Activated naive CD4-positive, alpha-beta T cell treated with anti-CD3 and anti-CD28 coated beads, Interleukin-2, amount 50 U/mL, for 72 hours (primary cell): ENCODE measurements at regions not wholly inside any gene's neighbourhood (a gene's known extent, or its start where the extent isn't known, plus 50 kb on each side); places are given as distances from the start of the nearest gene placed in this dataset.

Source experiments
- ATAC-seq, 2 donors: fragments of 150-1000 bp; cut with Tn5 transposase; 2 replicates each; pipeline ENCODE4 v1.10.0; 2021; ENCODE audit warnings: mild to moderate bottlenecking in 2 of 2, moderate library complexity in 2 of 2
- DNase-seq, 2 donors: peaks; one replicate each; pipeline ENCODE4 v3.0.0; 2021 to 2022; ENCODE audit warnings: low spot score in 2 of 2
- H3K27ac Mint-ChIP-seq, 2 donors: one replicate each; pipeline ENCODE4 v1.8.0; 2022; ENCODE audit warnings: mild to moderate bottlenecking in 2 of 2, mixed read lengths in 2 of 2
- H3K36me3 Mint-ChIP-seq, 2 donors: one replicate each; pipeline ENCODE4 v1.8.0; 2022; ENCODE audit warnings: mixed read lengths in 2 of 2
- H3K9me3 Mint-ChIP-seq, 2 donors: one replicate each; pipeline ENCODE4 v1.8.0; 2022; ENCODE audit warnings: mixed read lengths in 2 of 2

DNA sequence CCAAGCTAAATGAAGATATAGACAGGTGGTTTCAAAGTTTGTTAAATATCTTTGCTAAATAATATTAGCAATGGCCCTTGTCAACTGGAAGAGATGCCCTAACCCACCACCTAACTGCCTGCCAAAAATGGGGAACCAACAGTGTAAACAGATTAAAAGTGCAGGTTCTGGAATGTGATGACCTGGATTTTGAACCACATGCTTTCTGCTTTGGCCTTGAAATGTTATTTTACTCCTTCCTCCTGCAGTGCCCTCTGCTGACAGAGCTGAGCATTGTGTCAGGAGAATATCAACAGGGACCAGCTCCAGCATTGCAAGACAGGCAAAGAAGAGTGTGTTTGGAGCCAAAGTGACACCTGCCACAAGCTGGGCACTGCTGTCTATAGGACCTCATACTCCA, 226.6 kb downstream of the MYLK4 start:
- Mint-ChIP-seq H3K36me3 (peaks cover 8 to 20% of the 10 kb centered on the region in 2 donors), H3K9me3 (peaks cover 14 to 31% of the 10 kb centered on the region in 2 donors), H3K27ac (no peak overlapping the region)
- no peak for ATAC-seq
- no peak for DNase-seq

DNA sequence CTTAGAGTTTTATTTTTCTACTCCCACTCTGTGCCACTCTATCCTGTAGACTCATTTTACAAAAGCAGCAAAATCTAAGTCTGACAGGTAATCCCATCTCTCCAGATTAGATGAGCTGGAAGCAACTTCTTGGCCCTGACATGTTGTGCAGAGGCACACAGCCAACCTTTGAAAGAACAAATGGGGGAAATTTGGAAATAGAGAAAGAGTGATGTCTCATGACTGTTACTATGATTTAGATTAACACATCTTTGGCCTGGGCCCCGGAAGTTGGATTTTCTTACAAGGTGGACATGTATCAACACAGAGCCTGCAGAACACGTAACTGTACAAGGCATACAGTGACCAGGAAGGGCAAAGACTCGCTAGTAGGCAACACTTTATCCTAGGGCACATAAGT, 227.7 kb downstream of the MYLK4 start:
- Mint-ChIP-seq H3K27ac (no peak overlapping the region), H3K36me3 (peaks cover 8 to 20% of the 10 kb centered on the region in 2 donors), H3K9me3 (peaks cover 14 to 31% of the 10 kb centered on the region in 2 donors)
- DNase-seq (no peak), ATAC-seq (no peak)

DNA sequence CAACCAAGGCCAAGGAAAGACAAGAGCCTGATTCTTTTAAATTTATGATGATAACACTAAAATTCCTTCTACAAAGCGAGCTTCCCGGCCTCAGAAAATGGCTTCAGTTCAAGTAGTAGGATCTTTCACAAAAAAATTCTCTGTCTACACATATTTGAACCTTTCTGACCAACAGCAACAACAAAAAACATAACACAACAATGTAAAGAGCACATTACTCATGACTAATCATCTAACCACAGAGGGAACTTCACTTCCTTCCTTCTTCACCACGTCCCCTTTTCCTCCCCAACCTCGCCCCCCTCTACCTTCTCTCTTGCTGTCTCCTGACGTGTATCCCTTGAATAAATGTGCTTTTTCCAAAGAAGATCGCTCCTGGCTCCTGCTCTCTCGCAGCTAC, 228.2 kb downstream of the MYLK4 start:
- Mint-ChIP-seq H3K9me3 (peaks cover 14 to 31% of the 10 kb centered on the region in 2 donors), H3K27ac (no peak overlapping the region), H3K36me3 (peaks cover 8 to 20% of the 10 kb centered on the region in 2 donors)
- ATAC-seq (no peak), DNase-seq (no peak)

DNA sequence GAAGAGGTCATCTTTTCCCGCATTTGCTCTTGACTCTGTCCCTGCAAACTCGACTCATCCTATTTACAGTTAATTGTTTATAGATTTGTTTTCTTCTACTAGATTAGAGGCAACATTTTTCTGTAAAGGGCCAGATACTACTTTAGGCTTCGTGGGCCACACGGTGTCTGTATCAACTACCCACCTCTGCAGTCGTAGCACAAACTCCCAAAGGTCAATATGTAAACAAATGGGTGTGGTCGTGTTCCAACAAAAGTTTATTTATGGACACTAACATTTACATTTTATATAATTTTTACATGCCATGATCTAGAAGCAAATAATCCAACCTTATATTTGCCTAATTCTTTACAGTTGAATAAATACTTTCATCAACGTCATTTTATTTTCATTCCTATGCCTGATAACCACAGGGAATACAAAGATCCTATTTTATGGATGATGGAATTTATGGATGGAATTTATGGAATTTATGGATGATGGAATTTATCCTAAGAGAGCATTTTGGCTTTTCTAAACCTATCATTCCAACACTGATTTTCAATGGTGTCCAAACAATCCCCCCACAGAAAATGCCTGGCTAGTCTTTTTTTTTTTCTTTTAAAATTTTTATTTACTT, 232.8 kb downstream of the MYLK4 start:
- ATAC-seq: no peak
- peaks cover 7 to 18% of the 10 kb centered on the region in 2 donors for H3K9me3 Mint-ChIP-seq
- peaks cover 3 to 7% of the 10 kb centered on the region in 2 donors for H3K36me3 Mint-ChIP-seq
- DNase-seq: no peak
- H3K27ac Mint-ChIP-seq: no peak overlapping the region

DNA sequence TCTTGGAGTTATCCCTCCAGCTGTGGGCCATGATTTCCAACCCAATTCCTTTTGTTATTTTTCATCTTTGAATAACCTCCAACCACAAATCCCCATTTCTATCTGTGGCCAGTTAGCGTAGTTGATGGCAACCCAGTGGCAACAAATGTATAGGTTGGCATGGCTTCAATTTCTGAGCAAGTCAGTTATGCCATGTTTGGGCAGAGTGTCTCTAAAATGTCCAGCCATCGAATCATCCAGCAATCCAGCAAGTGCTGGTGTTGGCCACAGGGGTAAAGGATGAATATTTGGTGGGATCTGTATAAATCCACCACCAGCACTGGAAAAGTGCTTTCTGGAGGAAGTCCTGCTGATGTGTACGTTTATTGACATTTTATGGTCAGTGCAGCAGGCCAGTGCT, 233.3 kb downstream of the MYLK4 start:
- DNase-seq: no peak
- ATAC-seq: no peak
- peaks cover 0 to 4% of the 10 kb centered on the region in 2 donors for H3K36me3 Mint-ChIP-seq
- H3K27ac Mint-ChIP-seq: no peak overlapping the region
- peaks cover 5 to 12% of the 10 kb centered on the region in 2 donors for H3K9me3 Mint-ChIP-seq

DNA sequence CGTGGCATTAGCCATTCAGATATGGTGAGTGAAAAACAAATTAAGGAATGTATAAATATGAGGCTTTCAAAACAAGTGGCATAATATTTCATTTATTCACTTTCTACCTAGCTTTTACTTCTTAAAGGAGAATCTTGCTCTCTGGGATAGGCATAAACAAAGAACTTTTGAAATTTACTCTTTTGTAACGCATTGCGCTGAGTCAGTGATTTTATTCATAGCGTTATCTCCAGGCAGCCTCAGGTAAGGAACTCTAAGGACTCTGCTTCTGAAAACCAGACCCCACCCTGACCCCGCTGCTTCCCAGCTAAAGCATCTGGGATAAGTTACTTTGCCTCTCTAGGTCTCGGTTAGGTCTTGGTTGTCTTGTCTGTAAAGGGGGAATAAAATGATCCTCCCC, 234.7 kb downstream of the MYLK4 start:
- no peak for ATAC-seq
- Mint-ChIP-seq H3K36me3 (peaks cover 0 to 4% of the 10 kb centered on the region in 2 donors), H3K9me3 (peaks cover 5 to 7% of the 10 kb centered on the region in 2 donors), H3K27ac (no peak overlapping the region)
- no peak for DNase-seq

DNA sequence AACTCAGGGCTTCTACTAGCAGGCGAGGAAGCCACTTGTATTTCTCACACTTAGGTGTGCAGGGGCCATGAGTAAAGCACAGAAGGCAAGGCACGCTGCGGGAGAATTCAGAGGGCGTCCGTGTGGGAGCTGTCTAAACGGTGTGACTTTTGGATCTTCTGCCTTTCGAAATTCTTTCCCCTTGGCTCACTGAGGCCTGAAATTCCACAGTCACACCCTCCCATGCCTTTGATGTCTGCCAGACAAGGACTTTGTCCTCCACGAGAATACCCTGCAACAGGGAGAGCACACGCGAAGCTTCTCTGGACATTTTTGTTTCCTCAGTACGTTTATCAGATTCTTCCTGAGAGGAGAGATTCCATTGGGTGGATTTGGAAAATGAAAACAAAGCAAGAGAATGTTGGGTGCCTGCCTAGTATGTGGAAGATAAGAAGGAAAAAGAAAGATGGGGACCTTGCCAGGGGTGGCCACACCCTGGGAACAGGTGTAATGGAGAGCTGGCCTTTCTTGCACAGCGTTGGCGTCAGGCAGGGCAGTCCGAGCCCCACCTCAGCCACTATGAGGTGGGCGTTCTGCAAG, 235.7 kb downstream of the MYLK4 start:
- ATAC-seq (no peak), DNase-seq (no peak)
- Mint-ChIP-seq H3K36me3 (no peaks in the 10 kb centered on the region), H3K27ac (no peak overlapping the region), H3K9me3 (no peaks in the 10 kb centered on the region)

DNA sequence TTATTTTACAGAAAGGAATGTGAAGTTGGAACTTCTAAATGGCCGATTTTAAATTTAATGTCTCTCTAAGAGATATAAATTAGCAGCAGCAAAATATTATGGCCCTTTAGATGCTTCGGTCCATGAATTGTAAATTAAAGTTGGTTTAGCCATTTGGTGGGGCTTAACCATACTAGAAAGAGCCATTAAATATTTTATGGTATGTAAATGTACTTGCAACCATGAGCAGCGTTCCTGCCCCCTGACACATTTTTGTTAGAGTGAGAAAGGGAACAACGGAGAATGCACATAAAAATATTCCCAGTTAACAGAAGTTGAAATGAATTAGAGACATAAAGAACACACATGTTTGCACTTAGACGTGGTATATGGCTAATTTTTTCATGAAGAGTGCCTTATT, 237.9 kb downstream of the MYLK4 start:
- H3K9me3 Mint-ChIP-seq: no peaks in the 10 kb centered on the region

DNA sequence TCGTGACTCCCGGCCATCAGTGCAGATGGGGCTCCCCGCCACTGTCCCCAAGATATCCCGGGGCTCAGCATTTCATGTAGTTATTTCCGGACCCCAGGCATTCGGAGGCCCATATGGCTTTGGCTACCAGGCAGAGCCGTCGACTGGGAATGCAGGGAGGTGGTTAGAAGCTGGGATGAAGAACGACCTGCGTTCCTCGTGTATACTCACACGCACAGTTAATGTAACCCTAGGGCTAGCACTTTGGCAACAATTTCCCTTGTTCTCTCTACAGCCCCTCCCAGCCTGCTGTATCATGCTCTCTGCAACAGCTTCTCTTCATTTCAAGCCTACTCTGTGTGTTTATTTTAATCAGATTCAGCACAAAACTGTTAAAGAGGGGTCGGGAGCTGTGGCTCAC, 240.4 kb downstream of the MYLK4 start:
- ATAC-seq: no peak
- no peak for DNase-seq
- Mint-ChIP-seq H3K36me3 (peaks cover 0 to 4% of the 10 kb centered on the region in 2 donors), H3K27ac (no peak overlapping the region), H3K9me3 (no peaks in the 10 kb centered on the region)

More for the DNA sequence above, 237.9 kb downstream of the MYLK4 start:
- no peak overlapping the region for H3K27ac Mint-ChIP-seq
- H3K36me3 Mint-ChIP-seq: peaks cover 0 to under 1% of the 10 kb centered on the region in 2 donors
- ATAC-seq: no peak
- no peak for DNase-seq

DNA sequence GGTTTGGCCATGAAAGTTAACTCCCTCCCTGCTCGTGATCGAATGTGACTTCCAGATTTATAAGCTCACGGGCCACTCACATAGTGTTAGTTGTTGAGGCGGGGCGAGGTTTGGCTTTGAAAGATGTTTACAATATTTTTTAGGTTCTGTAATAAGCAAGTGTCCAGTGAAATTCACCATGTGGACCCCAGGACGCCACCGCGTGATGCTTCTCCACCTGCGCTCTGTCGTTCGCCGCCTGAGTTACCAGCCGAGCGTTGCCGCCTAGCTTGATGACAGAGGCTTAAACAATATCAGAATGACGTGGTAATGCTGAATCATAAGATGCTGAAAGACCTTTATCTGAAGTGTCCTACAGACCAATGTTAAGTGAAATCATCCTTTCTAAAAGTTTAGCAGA, 241.0 kb downstream of the MYLK4 start:
- Mint-ChIP-seq H3K27ac (no peak overlapping the region), H3K36me3 (peaks cover 0 to 4% of the 10 kb centered on the region in 2 donors), H3K9me3 (no peaks in the 10 kb centered on the region)
- ATAC-seq (no peak), DNase-seq (no peak)

DNA sequence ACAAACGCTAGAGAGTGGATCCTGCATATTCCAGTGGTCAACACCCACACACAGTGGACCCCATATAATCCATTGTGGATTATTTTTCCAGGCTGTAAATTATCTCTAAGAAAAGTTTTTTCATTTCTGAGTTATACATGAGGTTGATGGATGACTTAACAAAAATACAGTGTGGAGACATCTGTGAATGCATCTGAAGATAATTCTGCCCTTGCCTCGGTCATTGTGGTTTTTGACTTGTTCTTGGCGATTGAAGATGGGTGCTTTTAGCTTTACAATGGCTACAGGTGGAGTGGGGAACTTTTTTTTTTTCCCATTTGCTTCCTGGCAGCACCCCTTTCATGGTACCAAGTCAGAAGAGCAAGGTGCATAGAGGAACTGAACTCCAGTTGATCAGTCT, 242.7 kb downstream of the MYLK4 start:
- ATAC-seq (no peak), DNase-seq (no peak)
- Mint-ChIP-seq H3K36me3 (peaks cover 0 to 4% of the 10 kb centered on the region in 2 donors), H3K27ac (no peak overlapping the region), H3K9me3 (no peaks in the 10 kb centered on the region)

DNA sequence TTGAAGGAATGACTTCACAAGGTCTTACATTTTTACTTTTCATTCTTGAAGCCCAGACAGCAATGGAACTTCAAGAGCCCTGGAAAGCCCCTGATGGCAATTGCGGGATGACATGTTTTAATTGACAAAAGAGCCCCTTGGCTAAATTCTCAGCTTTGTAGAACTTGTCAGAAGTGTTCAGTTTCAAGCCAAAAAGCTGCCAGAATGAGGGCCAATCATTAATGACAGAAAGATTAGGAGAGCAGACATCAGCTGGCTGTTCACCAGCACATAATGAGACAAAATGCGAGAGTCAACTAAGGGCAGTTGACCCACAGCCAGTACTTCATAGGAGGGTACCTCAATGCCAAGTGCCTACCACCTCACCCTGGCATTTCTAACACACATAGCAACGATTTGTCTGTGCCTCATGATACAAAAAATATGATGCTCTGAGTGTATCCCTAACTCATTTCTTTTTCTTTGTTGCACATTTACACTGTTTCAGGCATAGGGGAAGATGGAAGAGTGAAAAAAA, 243.1 kb downstream of the MYLK4 start:
- no peak for DNase-seq
- Mint-ChIP-seq H3K36me3 (peaks cover 0 to 4% of the 10 kb centered on the region in 2 donors), H3K9me3 (no peaks in the 10 kb centered on the region), H3K27ac (no peak overlapping the region)
- no peak for ATAC-seq

DNA sequence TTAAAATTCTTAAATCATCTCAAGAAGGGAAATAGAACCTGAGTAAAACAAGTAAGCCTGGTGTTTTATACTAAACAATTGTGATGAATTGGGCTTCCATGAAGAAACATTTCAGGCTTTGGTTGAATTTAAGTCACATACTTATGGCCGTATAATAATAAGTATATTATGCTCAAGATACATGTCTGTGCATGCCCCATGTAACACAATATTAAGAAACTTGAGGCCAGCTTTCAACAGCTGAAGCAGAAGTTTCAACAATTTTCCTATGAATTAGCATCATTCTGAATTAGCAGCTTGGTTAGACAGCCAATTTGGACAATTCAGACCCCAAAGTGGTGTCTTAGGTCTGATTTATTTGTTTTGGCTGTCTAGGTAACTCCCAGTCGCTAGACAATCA, 243.7 kb downstream of the MYLK4 start:
- no peaks in the 10 kb centered on the region for H3K9me3 Mint-ChIP-seq
- H3K36me3 Mint-ChIP-seq: peaks cover 0 to 4% of the 10 kb centered on the region in 2 donors
- no peak overlapping the region for H3K27ac Mint-ChIP-seq
- ATAC-seq: no peak
- DNase-seq: no peak

DNA sequence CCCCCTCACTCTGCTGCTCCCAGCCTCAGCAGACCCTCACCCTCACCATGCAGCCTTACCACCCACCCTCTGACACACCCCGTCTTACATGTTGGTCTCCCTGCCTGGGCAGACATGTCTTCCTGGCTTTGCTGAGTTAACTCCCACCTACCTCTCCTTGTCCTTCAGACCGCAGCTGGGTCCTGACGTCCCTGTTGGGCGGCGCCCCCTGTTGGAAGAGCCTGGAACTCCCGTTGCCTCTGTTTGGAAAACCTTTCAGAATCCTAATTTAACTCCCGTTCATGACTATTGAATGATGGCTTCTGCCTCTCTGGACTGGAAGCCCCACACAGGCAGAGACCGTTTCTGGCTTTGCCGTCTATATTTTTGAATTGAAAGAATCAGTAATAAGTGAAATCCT, 245.1 kb downstream of the MYLK4 start:
- peak in 1 of 2 donors; percentile 17 for DNase-seq
- Mint-ChIP-seq H3K9me3 (no peaks in the 10 kb centered on the region), H3K27ac (no peak overlapping the region), H3K36me3 (peaks cover 0 to 4% of the 10 kb centered on the region in 2 donors)
- ATAC-seq: no peak

DNA sequence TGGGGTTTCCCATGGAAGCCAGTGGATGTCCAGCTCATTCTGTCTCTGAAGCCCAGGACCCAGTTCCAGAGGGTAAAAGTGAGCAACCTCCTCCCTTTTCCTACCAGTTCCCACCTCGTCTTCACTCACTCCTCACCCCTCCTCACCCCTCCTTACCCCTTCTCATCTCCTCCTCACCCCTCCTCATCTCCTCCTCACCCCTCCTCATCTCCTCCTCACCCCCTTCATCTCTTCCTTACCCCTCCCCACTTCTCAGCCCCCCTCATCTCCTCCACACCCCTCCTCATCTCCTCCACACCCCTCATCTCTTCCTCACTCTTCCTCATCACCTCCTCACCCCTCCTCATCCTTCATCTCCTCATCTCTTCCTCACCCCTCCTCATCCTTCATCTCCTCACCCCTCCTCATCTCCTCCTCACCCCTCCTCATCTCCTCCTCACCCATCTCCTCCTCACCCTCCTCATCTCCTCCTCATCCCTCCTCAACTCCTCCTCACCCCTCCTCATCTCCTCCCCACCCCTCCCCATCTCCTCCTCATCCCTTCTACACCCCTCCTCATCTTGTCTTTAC, 246.1 kb downstream of the MYLK4 start:
- H3K9me3 Mint-ChIP-seq: no peaks in the 10 kb centered on the region
- peaks cover 0 to 4% of the 10 kb centered on the region in 2 donors for H3K36me3 Mint-ChIP-seq
- ATAC-seq (no peak), DNase-seq (no peak)
- no peak overlapping the region for H3K27ac Mint-ChIP-seq

DNA sequence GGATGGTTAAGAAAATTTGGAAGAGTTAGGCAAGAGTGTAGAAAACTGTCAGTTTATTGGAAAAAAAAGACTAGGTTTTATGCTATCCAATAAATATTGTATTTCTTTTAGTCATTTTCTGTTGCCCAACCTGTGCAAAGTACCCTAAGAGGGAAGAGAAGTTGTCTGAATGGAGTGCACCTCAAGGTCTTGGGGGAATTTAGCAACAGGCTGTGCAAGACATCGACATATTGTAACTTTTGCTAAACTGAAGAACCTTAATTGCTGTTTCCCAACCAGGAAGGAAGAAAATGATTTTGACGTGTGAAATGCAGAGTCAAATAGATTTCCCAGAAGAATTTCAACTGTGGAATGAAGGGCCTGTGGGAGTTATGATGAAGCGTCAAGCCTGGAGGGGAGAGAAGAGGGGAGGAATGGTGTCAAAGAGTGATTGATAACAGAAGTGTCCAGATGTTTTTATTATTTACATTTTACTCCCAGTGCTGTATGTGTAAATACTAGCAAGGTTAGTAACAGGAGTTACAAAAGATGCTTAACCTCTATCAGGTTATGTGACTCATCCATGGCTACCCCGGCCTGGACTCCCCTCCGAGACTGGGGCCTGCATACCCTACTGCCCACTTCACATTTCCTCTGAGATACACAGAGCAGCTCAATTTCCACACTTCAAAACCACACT, 246.8 kb downstream of the MYLK4 start:
- DNase-seq (no peak), ATAC-seq (no peak)
- Mint-ChIP-seq H3K9me3 (no peaks in the 10 kb centered on the region), H3K36me3 (peaks cover 0 to 4% of the 10 kb centered on the region in 2 donors), H3K27ac (no peak overlapping the region)

DNA sequence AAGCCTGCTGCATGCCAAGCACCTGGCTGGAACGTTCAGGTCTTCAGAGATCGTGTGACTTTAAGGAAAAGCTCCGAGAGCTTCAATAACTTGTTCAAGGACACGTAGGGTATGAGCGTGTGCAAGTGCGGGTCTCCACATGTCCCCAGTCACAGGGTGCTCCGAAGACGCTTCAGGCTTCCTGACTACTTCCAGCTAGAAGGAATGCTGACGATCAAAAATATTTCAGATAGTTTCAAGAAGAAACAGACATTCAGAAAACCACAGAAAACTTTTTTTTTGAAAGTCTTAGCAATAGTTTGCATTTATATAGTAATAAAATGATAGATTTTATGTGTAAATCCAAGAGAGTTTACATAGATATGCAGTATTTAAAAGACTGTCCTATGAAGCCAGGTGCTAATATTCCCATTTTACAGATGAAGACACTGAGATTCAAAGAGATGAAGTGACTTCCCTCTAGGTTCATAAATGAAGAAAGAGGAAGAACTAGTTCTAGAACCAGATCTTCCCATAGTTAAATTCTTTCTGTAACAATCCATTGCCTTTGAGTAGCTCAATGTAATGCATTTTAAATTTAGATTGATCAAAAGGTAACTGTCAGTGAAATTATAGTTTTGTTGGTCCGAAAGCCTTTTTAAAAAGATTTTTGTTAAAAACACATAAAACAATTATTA, 247.6 kb downstream of the MYLK4 start:
- DNase-seq (no peak), ATAC-seq (no peak)
- H3K9me3 Mint-ChIP-seq: no peaks in the 10 kb centered on the region
- peaks cover 0 to 4% of the 10 kb centered on the region in 2 donors for H3K36me3 Mint-ChIP-seq
- no peak overlapping the region for H3K27ac Mint-ChIP-seq
